ENCODE measurements at regions not wholly inside any gene's neighbourhood (a gene's known extent, or its start where the extent isn't known, plus 50 kb on each side); places are given as distances from the start of the nearest gene placed in this dataset.

DNA sequence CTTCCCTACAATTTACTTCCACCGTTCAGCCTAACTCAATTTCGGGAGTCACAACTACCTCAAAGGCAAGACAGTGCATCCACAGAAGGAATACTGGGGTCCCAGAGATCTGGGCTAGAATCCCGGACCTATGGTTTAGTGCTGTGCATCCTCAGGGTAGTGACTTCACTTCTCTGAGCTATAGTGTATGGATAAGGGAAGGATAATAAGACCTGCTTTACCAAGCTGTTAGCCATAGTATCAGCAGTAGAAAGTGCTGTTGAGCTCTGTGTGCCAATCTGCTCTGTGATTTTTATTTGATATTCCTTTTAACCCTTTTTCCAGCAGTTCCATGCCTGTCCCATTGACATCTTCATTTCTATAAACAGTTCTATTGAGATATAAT is 1044.3 kb downstream of the BCL11B start (continued):
- TF ChIP-seq CREB1 (IDR thresholded peaks at IDR 0.05) (no peak), CREB1 (CRISPR knock-in tag; IDR thresholded peaks at IDR 0.05) (no peak), MEIS2 (CRISPR knock-in tag; IDR thresholded peaks at IDR 0.05) (no peak), SP5 (CRISPR knock-in tag; IDR thresholded peaks at IDR 0.05; ENCODE audit: borderline replicate concordance, low read depth) (no peak), ZNF101 (CRISPR knock-in tag; IDR thresholded peaks at IDR 0.05; ENCODE audit: borderline replicate concordance, low read depth) (no peak), NR3C1 (CRISPR knock-in tag; IDR thresholded peaks at IDR 0.05) (no peak), MZF1 (CRISPR knock-in tag; IDR thresholded peaks at IDR 0.05; ENCODE audit: borderline replicate concordance) (no peak), ARID5B (CRISPR knock-in tag; IDR thresholded peaks at IDR 0.05) (no peak)

GRCh38 chr14:98229656-98230366 is 1042.2 kb downstream of the BCL11B start:
- ChIA-PET CTCF (ENCODE audit: low intra/inter-chr PET ratio, low total read pairs) (no interaction called here), POLR2A (no interaction called here)
- ATAC-seq: no peak

More at GRCh38 chr14:98229656-98230366, 1042.2 kb downstream of the BCL11B start:
- Histone ChIP-seq H2AFZ (ENCODE audit: low read length) (no peak overlapping the region), H3K9ac (ENCODE audit: insufficient read depth, low read depth, low read length) (no peak overlapping the region), H4K20me1 (ENCODE audit: insufficient read depth, low read length) (no peaks in the 10 kb centered on the region), H3K9me3 (ENCODE audit: low read length) (no peaks in the 10 kb centered on the region), H3K4me2 (ENCODE audit: low read depth, low read length) (no peak overlapping the region), H3K4me3 (replicated peaks in 1 of 3; ENCODE audit: insufficient read depth in 1 of 3, low read depth in 2 of 3, low read length in 3 of 3) (no peak overlapping the region), H3K27me3 (ENCODE audit: control insufficient read depth in 1 of 2, insufficient read depth in 2 of 2, low read length in 2 of 2) (no peaks in the 10 kb centered on the region), H3K4me1 (ENCODE audit: insufficient read depth, low read length) (no peaks in the 10 kb centered on the region), H3K27ac (ENCODE audit: extremely low read length, insufficient read depth, low read length) (no peak overlapping the region), H3K36me3 (replicated peaks in 1 of 2; ENCODE audit: control insufficient read depth in 1 of 2, insufficient read depth in 2 of 2, low read length in 2 of 2) (no peaks in the 10 kb centered on the region), H3K79me2 (ENCODE audit: insufficient read depth, low read length) (no peaks in the 10 kb centered on the region)
- no TSS peak for BruUV-seq (replicated peaks)
- 11% methylated on average over 12 of the region's 12 CpGs for WGBS (ENCODE audit: low lambda C conversion rate)
- DNase-seq (ENCODE audit: low spot score) (no peak), FAIRE-seq (no peak)
- in situ Hi-C loops (cut with HindIII; ENCODE audit: extremely low pct_ligation_motif_present, low pct_unique_long_range_greater_than_20kb): no loop called here
- intact Hi-C loops (cut with micrococcal nuclease; ENCODE audit: unreplicated experiment): no loop called here
- TF ChIP-seq, protein P1, sequence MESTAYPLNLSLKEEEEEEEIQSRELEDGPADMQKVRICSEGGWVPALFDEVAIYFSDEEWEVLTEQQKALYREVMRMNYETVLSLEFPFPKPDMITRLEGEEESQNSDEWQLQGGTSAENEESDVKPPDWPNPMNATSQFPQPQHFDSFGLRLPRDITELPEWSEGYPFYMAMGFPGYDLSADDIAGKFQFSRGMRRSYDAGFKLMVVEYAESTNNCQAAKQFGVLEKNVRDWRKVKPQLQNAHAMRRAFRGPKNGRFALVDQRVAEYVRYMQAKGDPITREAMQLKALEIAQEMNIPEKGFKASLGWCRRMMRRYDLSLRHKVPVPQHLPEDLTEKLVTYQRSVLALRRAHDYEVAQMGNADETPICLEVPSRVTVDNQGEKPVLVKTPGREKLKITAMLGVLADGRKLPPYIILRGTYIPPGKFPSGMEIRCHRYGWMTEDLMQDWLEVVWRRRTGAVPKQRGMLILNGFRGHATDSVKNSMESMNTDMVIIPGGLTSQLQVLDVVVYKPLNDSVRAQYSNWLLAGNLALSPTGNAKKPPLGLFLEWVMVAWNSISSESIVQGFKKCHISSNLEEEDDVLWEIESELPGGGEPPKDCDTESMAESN (CRISPR knock-in tag; conservative IDR thresholded peaks at IDR 0.05): no peak
- TF ChIP-seq DMAP1 (CRISPR knock-in tag; IDR thresholded peaks at IDR 0.05): no peak
- TF ChIP-seq ZNF781 (CRISPR knock-in tag; IDR thresholded peaks at IDR 0.05; ENCODE audit: borderline replicate concordance, not compliant biosample characterization): no peak
- TF ChIP-seq, protein P2, sequence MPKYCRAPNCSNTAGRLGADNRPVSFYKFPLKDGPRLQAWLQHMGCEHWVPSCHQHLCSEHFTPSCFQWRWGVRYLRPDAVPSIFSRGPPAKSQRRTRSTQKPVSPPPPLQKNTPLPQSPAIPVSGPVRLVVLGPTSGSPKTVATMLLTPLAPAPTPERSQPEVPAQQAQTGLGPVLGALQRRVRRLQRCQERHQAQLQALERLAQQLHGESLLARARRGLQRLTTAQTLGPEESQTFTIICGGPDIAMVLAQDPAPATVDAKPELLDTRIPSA (CRISPR knock-in tag; IDR thresholded peaks at IDR 0.05; ENCODE audit: borderline replicate concordance): no peak
- no peak for TF ChIP-seq SP2 (CRISPR knock-in tag; IDR thresholded peaks at IDR 0.05)
- no peak for TF ChIP-seq GFI1 (CRISPR knock-in tag; IDR thresholded peaks at IDR 0.05; ENCODE audit: borderline replicate concordance)
- TF ChIP-seq REPIN1 (CRISPR knock-in tag; IDR thresholded peaks at IDR 0.05; ENCODE audit: borderline replicate concordance, low read depth): no peak

Data from HepG2 (cell line).